OCI-LY1 (cell line): ENCODE measurements at regions not wholly inside any gene's neighbourhood (a gene's known extent, or its start where the extent isn't known, plus 50 kb on each side); places are given as distances from the start of the nearest gene placed in this dataset.

Source experiments
- H2AFZ ChIP-seq: fragments of 200-600 bp; sonication (generic), shearing (Covaris generic); 2 replicates; pipeline ENCODE4 v1.6.0; 2014; ENCODE audit warnings: antibody characterized with exemption, mild to moderate bottlenecking, low read length
- H3F3A ChIP-seq: fragments of 200-600 bp; sonication (generic), shearing (Covaris generic); 2 replicates; pipeline ENCODE4 v1.6.0; 2014; ENCODE audit warnings: mild to moderate bottlenecking, antibody characterized with exemption, low read length, moderate library complexity; ENCODE audit not compliant: insufficient read depth
- H3K27ac ChIP-seq: fragments of 200-600 bp; sonication (generic); 2 replicates; pipeline ENCODE4 v1.5.1; 2014; ENCODE audit warnings: low read length, mixed run types, mild to moderate bottlenecking, low read depth; ENCODE audit not compliant: poor library complexity, severe bottlenecking
- H3K27me3 ChIP-seq: fragments of 200-600 bp; sonication (generic); 2 replicates; pipeline ENCODE4 v1.6.0; 2014; ENCODE audit warnings: antibody characterized with exemption, mild to moderate bottlenecking, low read length, moderate library complexity; ENCODE audit not compliant: insufficient read depth
- H3K36me3 ChIP-seq: fragments of 200-600 bp; sonication (generic); 2 replicates; pipeline ENCODE4 v1.6.1; 2014; ENCODE audit warnings: mild to moderate bottlenecking, antibody characterized with exemption, low read length, moderate library complexity, mixed read lengths; ENCODE audit not compliant: insufficient read depth
- H3K4me1 ChIP-seq: fragments of 200-600 bp; sonication (generic); 2 replicates; pipeline ENCODE4 v1.5.1; 2014; ENCODE audit warnings: mild to moderate bottlenecking, low read length, moderate library complexity; ENCODE audit not compliant: insufficient read depth, severe bottlenecking
- H3K4me2 ChIP-seq: fragments of 200-600 bp; sonication (generic), shearing (Covaris generic); 2 replicates; pipeline ENCODE4 v1.6.1; 2014; ENCODE audit warnings: low read length
- H3K4me3 ChIP-seq: fragments of 200-600 bp; sonication (generic); 2 replicates; pipeline ENCODE4 v1.5.1; 2014; ENCODE audit warnings: low read length, low read depth, mild to moderate bottlenecking, mixed read lengths; ENCODE audit not compliant: poor library complexity, severe bottlenecking
- H3K79me2 ChIP-seq: fragments of 200-600 bp; shearing (Covaris generic); 2 replicates; pipeline ENCODE4 v1.6.1; 2016; ENCODE audit warnings: mixed run types, low read length, mixed read lengths; ENCODE audit not compliant: insufficient read depth
- H3K9ac ChIP-seq: fragments of 200-600 bp; sonication (generic), shearing (Covaris generic); 2 replicates; pipeline ENCODE4 v1.6.1; 2014; ENCODE audit warnings: mild to moderate bottlenecking, low read length, mixed read lengths
- H3K9me2 ChIP-seq: fragments of 200-600 bp; sonication (generic), shearing (Covaris generic); 2 replicates; pipeline ENCODE4 v1.6.1; 2014; ENCODE audit warnings: low read depth, mild to moderate bottlenecking, low read length, mixed read lengths
- H3K9me3 ChIP-seq: fragments of 200-600 bp; shearing (Covaris generic); 2 replicates; pipeline ENCODE4 v1.6.1; 2014; ENCODE audit warnings: low read length, mixed read lengths
- H4K20me1 ChIP-seq: fragments of 200-600 bp; sonication (generic), shearing (Covaris generic); 2 replicates; pipeline ENCODE4 v1.6.0; 2016; ENCODE audit warnings: mild to moderate bottlenecking, low read length; ENCODE audit not compliant: insufficient read depth
- CTCF ChIP-seq: fragments of 200-600 bp; sonication (generic), shearing (Covaris generic); IDR thresholded peaks from 2 replicates; pipeline ENCODE4 v1.5.1; 2017; ENCODE audit warnings: mild to moderate bottlenecking, antibody characterized with exemption, low read length, moderate library complexity, mixed read lengths
- EZH2 ChIP-seq: fragments of 200-600 bp; sonication (generic), shearing (Covaris generic); IDR thresholded peaks from 2 replicates; pipeline ENCODE4 v1.8.0; 2017; ENCODE audit warnings: borderline replicate concordance, mixed run types, mild to moderate bottlenecking, antibody characterized with exemption, low read length, moderate library complexity, mixed read lengths

GRCh38 chr1:43067977-43068751 is 103.9 kb downstream of the EBNA1BP2 start:
- no peak overlapping the region for H2AFZ ChIP-seq
- peak overlapping the region; percentile 71 for H3K4me2 ChIP-seq
- no peaks in the 10 kb centered on the region for H3K36me3 ChIP-seq

GRCh38 chr1:43067233-43067745 is 104.8 kb downstream of the EBNA1BP2 start:
- TF ChIP-seq EZH2 = no peak
- no peak for TF ChIP-seq CTCF

More at GRCh38 chr1:43067977-43068751, 103.9 kb downstream of the EBNA1BP2 start:
- no peaks in the 10 kb centered on the region for H3K9me2 ChIP-seq
- no peaks in the 10 kb centered on the region for H4K20me1 ChIP-seq
- H3K27me3 ChIP-seq = 0 out of 2 replicates have a peak, but pooled peaks cover 4% of the 10 kb centered on the region
- H3K27ac ChIP-seq = no peak overlapping the region
- H3K4me1 ChIP-seq = peaks cover 14% of the 10 kb centered on the region
- H3K79me2 ChIP-seq = no peaks in the 10 kb centered on the region
- H3K9ac ChIP-seq = peak overlapping the region; percentile 44; the same call in 1 of the 2 replicates
- H3K4me3 ChIP-seq = peak overlapping the region; percentile 51
- H3F3A ChIP-seq = no peaks in the 10 kb centered on the region
- TF ChIP-seq CTCF (no peak), EZH2 (no peak)
- H3K9me3 ChIP-seq = no peaks in the 10 kb centered on the region

GRCh38 chr1:43066578-43066977 is 105.5 kb downstream of the EBNA1BP2 start:
- Histone ChIP-seq H3K27me3 (0 out of 2 replicates have a peak, but pooled peaks cover 4% of the 10 kb centered on the region), H3K9ac (no peak overlapping the region), H3K79me2 (no peaks in the 10 kb centered on the region), H3K9me3 (no peaks in the 10 kb centered on the region), H3K36me3 (no peaks in the 10 kb centered on the region), H4K20me1 (no peaks in the 10 kb centered on the region), H3K27ac (no peak overlapping the region), H3K9me2 (no peaks in the 10 kb centered on the region), H3K4me1 (peaks cover 5% of the 10 kb centered on the region), H2AFZ (no peak overlapping the region), H3F3A (no peaks in the 10 kb centered on the region), H3K4me2 (no peak overlapping the region), H3K4me3 (no peak overlapping the region)
- TF ChIP-seq CTCF (no peak), EZH2 (no peak)

More at GRCh38 chr1:43067233-43067745, 104.8 kb downstream of the EBNA1BP2 start:
- Histone ChIP-seq H3K79me2 (no peaks in the 10 kb centered on the region), H3K9me3 (no peaks in the 10 kb centered on the region), H3F3A (no peaks in the 10 kb centered on the region), H3K27ac (no peak overlapping the region), H3K36me3 (no peaks in the 10 kb centered on the region), H3K4me3 (no peak overlapping the region), H3K9ac (no peak overlapping the region), H4K20me1 (no peaks in the 10 kb centered on the region), H3K4me2 (no peak overlapping the region), H3K27me3 (0 out of 2 replicates have a peak, but pooled peaks cover 4% of the 10 kb centered on the region), H2AFZ (no peak overlapping the region), H3K9me2 (no peaks in the 10 kb centered on the region), H3K4me1 (peaks cover 6% of the 10 kb centered on the region)
